Left cardiac atrium (tissue), 4 donors: ENCODE measurements at regions not wholly inside any gene's neighbourhood (a gene's known extent, or its start where the extent isn't known, plus 50 kb on each side); places are given as distances from the start of the nearest gene placed in this dataset.
A peak's percentile ranks its signal among the peaks of the same experiment; 100 is the strongest.
"Not testable (repeated sequence)": the region's sequence is repeated elsewhere in the genome, so short reads cannot be mapped to it uniquely, and the experiment has no call there.

ENCODE experiments used
- ATAC-seq, 2 donors: fragments of 200-7000 bp; cut with Tn5 transposase; one replicate each; pipeline ENCODE4 v1.9.1; 2020; ENCODE audit warnings: mild to moderate bottlenecking in 2 of 2, moderate library complexity in 2 of 2
- DNase-seq: peaks from one replicate; pipeline ENCODE4 v3.0.0-alpha.2; 2020
- intact Hi-C, 2 donors: fragments of 100-400 bp; cut with DNase I; formaldehyde crosslinking; loops; one replicate each; pipeline versions ENCODE4 v1.14.1 to v1.15.1; 2022 to 2023
- donor health status: DM: no; HTN: yes; CAD: no.
- donor health status: DM: no; HTN: yes; CAD: no; lungs with severe emphysema.
- donor health status: DM: yes; HTN: yes; CAD: no.
- donor health status: Dilated cardiomyopathy.

DNA sequence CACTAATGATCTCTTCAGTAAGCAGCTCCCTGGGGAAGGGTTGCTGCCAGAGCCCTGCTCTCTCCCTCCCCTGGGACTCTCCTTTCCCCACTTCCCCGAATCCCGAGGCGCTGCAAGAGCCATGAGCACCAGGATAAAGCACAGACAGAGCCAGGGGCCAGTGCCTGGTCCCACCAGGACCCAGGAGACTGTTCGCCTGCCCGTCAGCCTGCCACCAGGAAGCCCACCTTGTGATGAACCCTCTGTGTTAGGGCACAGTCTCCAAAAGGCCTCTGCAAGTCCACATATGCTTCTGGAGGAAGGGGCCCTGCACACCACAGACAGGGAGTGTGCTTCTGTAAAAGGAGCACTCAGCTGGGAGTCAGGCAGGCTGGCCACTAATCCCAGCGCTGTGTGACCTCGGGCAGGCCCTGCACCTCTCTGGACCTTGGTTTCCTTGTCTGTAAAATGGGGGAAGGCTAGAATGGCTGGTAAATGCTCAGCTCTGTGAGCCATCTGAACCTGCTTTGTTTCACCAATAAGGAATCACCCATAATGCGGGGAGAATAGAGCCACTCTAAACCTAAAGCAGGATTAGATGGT is 209.4 kb downstream of the TBC1D2B start:
- ATAC-seq, intact Hi-C loops, DNase-seq: not testable (repeated sequence)

DNA sequence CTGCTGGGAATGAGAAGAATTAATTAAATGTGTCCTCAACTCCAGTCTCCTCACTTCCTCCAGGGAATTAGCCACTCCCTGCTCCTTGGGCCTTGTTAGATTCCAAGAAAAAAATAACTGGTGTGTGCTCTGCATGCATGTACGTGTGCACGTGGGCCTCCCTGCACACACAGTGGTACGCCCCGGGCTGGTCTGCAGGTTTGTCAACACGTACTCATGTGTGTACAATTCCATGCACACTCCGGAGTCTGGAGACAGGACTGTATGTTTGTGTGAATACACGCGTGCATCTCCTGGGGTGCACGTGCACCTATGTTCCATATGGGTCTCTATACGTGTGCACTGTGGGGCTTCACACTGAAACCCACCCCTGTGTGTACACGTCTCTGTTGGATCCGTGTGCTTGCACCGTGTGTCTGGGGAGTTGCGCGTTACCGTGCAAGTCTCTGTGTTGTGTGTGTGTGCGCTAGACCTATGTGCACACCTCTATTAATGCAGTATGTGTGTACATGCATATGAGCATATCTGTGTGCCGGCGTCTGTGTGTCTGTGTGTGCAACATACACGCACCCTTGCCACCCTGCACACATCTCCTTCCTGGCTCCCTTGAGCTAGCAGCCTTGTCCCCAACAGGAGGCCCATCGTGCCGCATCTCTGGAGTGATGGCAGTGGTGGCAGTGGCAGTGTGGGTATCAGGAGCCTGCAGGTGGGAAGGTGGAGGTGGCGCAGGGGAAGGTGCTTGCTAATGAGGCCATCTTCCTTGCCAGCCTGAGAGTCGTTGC is 210.1 kb downstream of the TBC1D2B start:
- intact Hi-C loops, result no loop called here
- ATAC-seq (no peak), DNase-seq (no peak)

DNA sequence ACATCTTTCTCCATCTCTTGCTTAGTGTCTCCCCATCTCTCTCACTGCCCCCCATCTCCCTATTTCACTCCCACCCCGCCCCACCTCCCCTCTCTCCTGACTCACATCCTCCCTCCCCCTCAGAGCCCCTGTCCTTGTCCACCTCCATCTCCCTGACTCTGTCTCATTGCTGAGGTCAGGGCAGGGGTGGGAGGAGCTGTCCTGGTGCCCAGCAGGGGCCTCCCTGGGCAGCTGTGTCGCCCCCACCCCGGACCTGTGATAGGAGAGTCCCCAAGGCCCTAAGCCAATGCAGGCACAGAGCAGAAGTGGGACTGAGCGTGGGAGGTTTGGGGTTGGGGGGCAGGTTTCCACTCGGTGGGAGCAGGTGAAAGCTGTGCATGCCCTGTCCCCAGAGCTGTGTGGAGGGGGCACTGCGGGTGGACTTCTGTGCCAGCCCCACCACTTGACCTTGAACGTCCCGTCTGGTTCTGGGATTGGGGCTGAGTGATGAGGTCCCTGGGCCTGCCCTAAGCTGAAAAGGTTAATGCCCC is 210.8 kb downstream of the TBC1D2B start:
- intact Hi-C loops, result no loop called here
- ATAC-seq, result no peak
- DNase-seq, result no peak

DNA sequence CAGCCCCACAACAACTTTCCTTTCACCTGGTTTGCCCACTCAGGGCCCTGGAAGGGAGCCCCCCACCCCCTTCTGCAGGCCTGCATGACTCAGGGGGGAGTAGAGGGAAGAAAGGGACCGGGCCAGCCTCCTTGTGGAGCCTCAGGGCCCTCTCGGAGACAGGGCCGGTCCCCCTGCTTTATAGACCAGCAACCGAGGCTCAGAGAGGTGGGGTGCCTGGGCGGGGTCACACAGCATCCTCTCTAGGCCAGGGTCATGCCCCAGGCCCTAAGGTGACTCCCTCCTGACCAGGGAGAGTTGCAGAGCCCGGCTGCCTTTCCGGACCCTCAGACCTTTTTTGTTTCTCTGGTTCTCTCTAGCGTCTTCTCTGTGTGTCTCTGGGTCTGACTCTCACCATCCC is 211.3 kb downstream of the TBC1D2B start:
- DNase-seq (no peak), ATAC-seq (no peak)
- intact Hi-C loops, result no loop called here

DNA sequence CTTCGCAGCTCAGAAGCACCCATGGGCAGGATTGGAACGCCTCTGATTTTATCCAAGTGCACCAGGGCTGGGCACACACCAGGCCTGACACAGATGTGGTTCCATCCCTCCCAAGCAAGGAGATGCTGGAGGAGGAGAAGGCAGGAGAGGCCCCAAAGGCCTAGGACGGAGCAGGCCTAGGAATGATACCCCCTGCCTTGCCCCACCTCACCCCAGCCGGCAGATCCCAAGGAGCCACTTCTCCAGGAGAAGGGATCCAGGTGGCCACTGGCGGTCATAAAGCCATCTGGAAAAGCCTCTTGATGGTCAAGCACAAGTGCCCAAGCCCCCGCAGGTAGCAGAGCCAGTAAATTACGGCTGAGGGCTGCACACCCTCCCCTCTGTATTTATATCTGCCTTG is 211.8 kb downstream of the TBC1D2B start:
- ATAC-seq (no peak), DNase-seq (no peak)
- intact Hi-C loops, result no loop called here

DNA sequence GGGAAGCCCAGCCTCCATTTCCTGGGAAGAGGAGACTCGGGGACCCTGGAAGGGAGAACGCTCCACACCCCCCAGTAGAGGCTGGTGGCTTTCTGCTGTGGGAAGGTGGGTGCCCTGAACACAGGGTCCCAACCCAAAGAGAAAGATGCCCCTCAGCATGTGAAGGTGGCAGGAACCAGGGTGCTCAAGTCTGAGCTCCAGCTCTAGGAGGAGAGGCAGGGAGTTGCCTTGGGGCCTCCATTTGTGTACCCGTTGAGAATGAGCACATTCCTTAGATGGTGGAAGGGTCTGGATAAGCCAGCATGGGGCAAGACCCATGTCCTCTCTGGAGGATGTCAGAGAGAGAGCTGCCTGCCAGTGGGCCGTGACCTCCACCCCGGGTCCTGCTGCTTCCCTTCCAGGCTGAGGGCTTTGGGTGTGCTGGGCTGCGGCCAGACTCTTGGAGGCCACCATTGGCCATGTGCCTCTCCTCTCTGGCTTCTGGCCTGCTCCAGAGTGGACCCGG is 212.4 kb downstream of the TBC1D2B start:
- DNase-seq (no peak), ATAC-seq (no peak)
- intact Hi-C loops, result no loop called here

DNA sequence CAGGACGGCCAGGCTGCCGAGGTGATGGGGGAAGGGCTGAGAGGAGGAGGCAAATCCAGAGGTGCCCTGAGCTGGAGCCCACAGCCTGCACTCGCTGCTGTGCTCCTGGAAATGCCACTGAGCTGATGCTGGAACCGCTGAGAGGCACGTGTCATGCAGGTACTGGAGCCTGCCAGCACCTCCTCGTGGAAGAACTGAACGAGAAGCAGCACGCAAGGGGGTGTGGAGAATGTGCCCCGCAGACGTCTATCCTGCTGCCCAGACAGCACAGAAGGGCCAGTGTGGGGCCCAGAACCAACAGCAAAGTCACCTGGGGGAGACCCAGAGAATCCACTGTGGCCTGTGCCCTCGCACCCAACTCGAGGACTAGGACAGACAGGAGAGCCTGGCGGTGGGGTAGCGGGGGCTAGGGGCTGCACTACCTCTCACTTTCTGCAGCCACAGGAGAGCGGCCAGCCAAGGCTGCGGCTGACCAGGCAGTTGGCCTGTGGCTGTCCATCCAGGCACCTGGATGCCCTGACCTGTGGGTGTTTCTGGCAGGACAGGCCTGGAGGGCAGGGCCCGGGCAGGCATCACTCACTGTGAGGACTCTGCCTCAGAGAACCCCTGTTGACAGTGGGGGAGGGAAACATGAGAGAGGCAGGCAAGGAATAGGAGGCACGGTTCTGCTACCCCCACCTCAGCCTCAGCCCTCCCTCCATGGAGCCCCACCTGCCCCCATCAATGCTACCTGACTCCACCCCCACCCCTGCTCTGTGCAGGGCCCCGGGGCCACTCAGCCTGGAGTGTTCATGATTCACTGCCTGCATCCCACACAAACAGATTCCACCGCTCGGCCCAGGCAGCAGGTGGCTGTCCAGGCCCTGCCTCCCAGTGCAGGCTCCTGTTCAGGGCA is 213.1 kb downstream of the TBC1D2B start:
- intact Hi-C loops, result no loop called here
- ATAC-seq, result no peak
- no peak for DNase-seq

DNA sequence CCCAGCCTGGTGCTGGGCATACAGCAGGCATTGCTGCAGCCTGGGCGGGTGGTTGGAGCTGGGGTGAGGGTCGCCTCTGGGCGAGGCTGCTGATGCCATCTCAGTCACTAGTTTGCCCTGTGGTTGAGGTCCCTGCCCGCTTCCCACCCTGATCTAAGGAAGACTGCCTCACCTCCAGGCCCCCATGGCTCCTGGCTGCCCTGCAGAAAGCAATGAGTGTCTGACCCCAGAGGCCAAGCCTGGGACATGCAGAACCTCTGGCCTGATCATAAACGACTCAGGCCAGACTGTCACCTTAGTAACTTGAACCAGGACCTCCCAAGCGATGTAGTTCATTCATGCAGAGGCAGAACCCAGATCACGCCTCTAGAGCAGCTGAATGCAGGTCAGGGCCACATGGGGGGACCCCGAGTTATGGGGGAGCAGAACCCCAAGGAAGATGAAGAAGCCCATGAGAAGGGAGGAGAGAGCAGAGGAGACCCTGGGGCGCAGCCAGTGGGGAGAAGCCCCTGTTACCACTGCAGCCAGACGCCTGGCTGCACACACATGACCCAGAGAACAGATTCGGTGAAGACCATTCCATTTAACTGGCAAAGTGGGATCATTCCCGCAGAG is 213.9 kb downstream of the TBC1D2B start:
- ATAC-seq (no peak), DNase-seq (no peak)
- intact Hi-C loops, result no loop called here

DNA sequence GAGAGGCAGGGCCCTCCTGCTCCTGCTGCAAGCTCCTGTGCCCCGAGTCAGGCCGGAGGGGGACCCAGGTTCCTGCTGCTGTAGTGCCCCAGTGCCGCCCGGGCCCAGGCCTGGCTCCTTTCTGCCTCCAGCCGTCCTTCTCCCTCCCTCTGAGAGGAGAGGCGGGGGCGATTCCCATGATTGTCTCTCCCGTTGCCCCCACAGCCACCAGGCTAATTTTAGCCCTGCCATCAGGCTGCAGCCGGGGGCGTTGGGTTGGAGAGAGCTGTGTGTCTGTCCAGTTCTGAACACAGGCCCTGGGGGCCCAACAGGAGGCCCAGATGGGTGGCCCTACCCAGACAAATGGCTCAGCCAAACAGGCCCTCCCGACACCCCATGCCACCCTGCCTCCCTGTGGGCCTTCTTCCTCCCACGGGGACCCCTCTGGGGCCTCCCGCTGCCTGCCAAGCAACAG is 214.8 kb downstream of the TBC1D2B start:
- no peak for ATAC-seq
- intact Hi-C loops, result no loop called here
- DNase-seq, result no peak

DNA sequence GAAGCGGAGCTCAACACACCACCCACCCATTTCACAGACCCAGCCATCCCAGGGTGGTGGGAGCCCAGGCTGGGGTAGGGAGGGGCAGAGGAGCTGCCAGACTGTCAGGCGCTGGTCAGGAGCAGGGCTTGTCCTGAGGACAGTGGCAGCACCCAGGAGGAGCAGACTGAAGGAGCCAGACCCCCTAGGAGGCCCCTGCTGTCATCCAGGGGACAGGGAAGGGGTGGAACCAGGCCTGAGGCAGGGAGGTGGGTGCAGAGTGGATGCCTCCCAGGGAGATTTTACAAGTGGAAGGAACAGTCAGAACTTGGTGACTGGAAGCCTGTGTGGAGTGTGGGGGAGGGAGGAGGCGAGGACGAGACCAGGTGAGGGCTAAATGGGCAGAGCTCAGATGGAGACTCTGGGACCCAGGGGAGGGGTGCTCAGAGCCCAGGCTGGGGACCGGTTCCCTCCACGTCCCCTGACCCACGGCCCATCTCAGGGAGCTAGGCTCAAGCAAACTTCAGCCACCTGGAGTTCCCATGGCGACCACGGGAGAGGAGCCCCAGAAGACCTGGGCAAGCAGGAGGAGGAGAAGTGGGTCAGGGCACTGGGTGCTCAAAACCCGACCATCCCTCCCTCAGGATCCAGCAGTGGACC is 215.4 kb downstream of the TBC1D2B start:
- DNase-seq, intact Hi-C loops: not testable (repeated sequence)

DNA sequence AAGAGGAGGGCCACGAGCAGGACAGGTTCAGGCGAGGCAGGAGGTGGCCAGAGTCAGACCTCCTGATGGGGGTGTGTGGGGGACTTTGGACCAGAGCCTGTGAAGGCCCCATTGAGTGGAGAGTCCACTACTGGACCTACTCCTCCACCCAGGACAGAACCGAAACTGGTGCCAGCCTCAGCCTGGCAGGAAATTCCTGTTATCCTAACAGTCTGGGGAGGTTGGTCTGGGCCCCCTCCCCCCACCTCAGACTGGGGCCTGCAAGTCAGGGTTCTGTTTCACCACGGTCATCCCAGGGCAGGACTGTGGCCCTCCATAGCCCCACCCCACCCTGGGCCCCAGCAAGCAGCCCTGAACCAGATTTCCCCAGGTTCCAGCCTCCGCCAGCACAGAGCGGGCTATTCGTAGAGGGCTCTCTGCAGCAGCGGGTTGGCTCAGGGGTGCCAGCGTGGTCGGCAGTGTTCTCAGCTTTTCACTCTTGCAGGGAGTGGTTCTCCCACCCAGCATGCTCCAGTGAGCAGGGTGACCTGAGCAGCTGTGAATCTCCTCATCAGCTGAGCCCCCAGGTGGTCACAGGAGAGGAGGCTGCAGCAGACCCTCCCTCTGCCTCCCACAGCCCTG is 217.3 kb downstream of the TBC1D2B start:
- intact Hi-C loops, result no loop called here
- ATAC-seq (no peak), DNase-seq (no peak)

More for the DNA sequence above, 215.4 kb downstream of the TBC1D2B start:
- not testable (repeated sequence) for ATAC-seq

DNA sequence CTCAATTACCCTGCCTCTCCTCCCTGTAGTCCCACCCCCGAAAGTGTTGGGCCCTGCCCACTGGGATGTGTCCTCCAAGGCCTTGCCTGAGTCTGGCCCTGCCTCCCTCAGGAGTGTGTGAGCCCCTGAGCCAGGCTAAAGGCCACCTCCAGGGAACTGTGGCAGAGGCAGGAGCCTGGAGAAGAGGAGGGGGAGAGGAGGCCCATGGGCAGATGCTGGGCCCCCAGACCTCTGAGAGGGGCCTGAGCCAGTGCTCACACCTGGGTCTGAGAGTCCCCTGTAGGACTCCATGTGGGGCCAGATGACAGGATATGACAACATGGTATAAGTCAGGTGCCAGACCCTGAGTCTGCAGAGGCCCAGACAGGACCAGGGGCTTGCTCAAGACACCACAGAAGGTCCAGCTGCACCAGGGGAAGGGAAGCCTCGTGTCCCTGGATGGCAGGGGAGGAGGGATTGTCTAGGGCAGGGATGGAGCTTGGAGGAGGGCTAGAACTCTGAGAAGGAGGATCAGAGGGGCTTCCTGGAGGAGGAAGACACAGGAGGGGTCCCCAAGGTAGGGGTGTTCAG is 217.9 kb downstream of the TBC1D2B start:
- intact Hi-C loops, result no loop called here
- DNase-seq, result no peak
- ATAC-seq, result no peak

DNA sequence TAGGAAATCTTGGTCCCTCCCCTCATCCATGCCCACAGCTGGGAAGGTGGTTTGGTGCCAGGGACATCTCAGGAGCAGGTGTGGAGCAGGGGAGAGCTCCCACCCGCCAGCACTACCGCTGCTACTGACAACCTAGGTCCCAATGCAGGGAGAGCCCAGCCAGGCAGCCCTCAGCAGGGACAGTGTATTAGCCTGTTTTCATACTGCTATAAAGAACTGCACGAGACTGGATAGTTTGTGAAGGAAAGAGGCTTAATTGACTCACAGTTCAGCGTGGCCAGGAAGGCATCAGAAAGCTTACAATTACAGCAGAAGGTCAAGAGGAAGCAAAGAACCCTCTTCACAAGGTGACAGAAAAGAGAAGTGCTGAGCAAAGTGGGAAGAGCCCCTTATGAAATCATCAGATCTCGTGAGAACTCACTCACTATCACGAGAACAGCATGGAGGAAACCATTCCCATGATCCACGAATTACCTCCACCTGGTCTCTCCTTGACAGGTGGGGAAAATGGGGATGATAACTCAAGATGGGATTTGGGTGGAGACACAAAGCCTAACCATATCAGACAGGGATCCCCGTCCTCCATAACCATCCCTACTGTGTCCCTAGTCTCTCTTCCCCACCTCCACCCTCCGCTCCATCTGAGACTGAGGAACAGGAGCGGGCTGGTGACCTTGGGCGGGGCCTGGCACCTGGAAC is 218.6 kb downstream of the TBC1D2B start:
- intact Hi-C loops, result no loop called here
- DNase-seq (no peak), ATAC-seq (no peak)

DNA sequence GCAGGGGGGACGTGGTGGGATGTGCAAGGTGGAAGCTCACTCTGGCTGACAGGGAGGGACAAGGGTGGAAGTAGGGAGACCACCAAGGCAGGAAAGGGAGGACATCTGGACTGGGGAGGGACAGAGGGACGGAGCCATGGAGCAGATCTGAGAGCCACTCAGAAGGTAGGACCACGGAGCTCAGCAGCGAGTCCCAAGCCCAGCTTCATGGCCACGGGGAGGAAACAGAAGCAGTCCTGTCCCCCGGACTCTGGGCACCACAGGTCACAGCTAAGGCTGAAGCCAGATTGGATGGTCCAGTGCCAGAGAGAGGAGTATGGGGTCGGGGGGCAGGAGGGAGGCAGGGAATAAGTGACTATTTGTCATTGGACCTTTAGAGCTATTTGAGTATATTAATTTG is 220.1 kb downstream of the TBC1D2B start:
- DNase-seq, result no peak
- no peak for ATAC-seq
- intact Hi-C loops, result no loop called here

DNA sequence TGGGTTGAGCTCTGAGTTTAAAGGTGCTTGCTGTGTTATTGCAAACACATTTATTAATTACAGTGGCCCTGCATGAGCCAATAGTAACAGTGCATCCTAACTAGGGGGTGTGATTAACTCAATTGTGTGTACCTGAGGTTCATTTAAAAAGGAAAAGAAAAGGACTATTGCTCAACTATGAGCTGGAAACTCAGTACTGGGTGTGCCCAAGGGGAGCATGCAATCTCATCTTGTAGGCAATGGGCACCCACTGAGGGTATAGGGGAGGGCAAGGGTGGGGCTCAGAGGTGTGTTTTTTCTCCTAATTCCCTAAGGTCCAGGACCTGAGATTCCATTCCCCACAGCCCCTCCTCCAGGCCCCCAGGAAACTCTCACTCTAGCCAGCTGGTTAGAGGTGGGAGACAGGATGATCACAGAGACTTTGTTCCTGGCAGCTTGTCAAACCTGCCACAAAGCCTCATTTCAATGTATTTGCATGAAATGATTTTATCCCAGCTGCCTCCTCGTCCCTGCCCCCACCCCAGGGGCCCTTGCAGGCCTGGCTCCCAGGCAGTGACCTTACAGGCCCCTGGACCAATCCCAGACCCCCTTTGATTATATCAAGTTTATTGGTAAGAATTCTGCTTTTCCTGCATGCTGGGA is 220.7 kb downstream of the TBC1D2B start:
- intact Hi-C loops, result no loop called here
- ATAC-seq, result no peak
- DNase-seq, result no peak

DNA sequence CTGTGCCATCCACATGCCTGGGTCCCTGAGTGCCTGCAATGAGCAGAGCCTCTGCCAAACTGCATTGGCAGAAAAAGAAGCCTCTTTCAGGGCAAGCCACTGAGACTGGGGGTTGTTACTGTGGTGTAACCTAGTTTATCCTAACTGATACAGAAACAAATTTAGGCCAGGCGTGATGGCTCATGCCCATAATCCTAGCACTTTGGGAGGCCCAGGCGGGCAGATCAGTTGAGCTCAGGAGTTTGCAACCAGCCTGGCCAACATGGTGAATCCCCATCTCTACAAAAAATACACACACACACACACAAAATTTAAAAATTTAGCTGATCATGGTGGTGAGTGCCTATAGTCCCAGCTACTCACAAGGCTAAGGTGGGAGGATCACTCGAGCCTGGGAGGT is 221.6 kb downstream of the TBC1D2B start:
- peak in 1 of 2 donors; percentile 50 for ATAC-seq
- intact Hi-C loops, result no loop called here
- DNase-seq, result no peak

DNA sequence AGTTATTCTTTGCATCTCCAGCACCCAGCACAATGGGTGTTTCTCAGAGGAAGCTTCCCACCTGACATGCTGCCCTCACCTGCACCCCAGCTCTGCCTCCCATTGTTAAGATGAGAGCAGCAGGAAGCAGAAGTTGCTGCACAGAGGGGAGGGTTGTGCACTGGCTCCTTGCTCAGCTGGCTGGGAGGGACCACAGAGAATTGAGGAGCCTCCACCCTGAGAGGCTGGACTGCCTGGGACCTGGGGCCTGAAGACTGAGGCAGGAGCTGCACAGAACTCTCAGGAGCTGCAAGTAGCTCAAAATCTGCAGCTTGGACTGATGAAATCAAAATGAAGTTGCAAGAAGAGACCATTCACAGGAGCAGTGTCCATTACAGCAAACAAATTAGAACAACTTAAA is 222.3 kb upstream of the LINGO1 start:
- intact Hi-C loops, result no loop called here
- DNase-seq (no peak), ATAC-seq (no peak)
